BJ (cell line): ENCODE measurements at regions not wholly inside any gene's neighbourhood (a gene's known extent, or its start where the extent isn't known, plus 50 kb on each side); places are given as distances from the start of the nearest gene placed in this dataset.

Experiments
- CTCF ChIA-PET: fragments of 350-600 bp; formaldehyde crosslinking; extraction: SDS; loops from one replicate; lab custom pipeline; 2021; ENCODE audit warnings: antibody characterized with exemption, inconsistent platforms; lab: Yijun Ruan, JAX
- POLR2A ChIA-PET: fragments of 300-600 bp; sonication (Branson Sonifier 250); formaldehyde crosslinking; extraction: SDS; loops from one replicate; lab custom pipeline; 2021; ENCODE audit warnings: antibody characterized with exemption; lab: Charles Lee
- DNase-seq: peaks from one replicate; pipeline ENCODE4 v3.0.0-alpha.2; 2011; ENCODE audit warnings: low read depth
- H3K27me3 ChIP-seq: 2 replicates; pipeline ENCODE4 v1.6.0; 2011; ENCODE audit warnings: low read length; ENCODE audit not compliant: control insufficient read depth, insufficient read depth
- H3K36me3 ChIP-seq: 2 replicates; pipeline ENCODE4 v1.5.1; 2011; ENCODE audit warnings: low read length; ENCODE audit not compliant: control insufficient read depth, insufficient read depth
- H3K4me3 ChIP-seq: 2 replicates; pipeline ENCODE4 v1.5.1; 2011; ENCODE audit warnings: low read depth, mild to moderate bottlenecking, control low read depth, low read length
- CTCF ChIP-seq: IDR thresholded peaks from 2 replicates; pipeline ENCODE4 v1.5.1; 2011; ENCODE audit warnings: low read depth, mild to moderate bottlenecking, control low read depth, inconsistent platforms, low read length, moderate library complexity; ENCODE audit not compliant: insufficient read depth

DNA sequence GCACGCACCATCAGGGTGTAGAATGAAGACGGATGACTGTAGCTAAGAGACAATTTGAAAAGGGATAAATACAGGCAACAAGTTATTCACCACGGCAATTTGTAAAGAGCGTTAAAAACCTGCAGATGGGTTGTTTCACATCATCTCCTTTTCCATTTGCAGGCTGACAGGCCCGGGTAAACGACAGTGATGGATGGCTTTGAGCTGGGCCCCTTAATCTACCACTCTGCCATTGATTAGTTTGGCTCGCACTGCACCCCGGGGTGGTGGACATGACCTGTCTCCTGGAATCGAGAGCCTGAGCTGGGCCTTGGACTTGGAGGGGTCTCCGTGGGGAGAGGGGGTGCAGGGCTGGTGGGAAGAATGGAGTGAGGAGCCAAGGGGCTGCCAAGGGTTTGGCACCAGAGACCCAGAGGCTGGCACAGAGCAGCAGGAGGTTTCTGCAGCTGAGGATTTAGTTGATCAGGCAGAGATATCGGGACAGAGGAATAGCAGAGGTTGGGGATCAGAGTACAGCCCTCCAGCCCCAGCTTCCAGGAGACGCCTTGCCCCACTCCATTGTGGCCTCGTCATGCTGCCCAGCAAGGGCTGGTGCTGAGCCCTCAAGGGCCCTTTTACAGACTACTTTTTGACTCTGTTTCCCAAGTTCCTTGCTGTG, 110.6 kb upstream of the NECTIN1 start:
- Histone ChIP-seq H3K4me3 (no peak overlapping the region), H3K27me3 (no peaks in the 10 kb centered on the region), H3K36me3 (no peaks in the 10 kb centered on the region)
- POLR2A ChIA-PET = no interaction called here
- DNase-seq = no peak
- CTCF ChIA-PET = no interaction called here
- no peak for TF ChIP-seq CTCF

DNA sequence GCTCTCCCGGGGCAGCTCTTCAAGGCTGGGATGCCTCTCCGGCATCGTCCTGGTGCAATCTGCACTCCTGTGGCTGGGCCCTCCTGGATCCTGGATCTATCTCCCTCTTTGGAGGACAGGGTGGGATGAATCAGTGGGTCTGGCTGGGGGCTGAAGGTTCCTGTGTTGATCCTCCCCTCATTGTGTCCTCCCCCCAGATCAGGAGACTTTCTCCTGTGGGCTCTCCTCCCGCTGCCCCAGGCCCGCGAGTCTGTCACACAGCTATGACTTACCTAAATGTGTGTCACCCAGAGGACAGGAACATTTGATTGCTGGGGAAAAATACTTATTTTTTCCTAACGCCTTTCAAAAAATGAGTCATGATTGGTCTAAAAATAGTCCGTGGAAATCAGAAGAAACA, 106.8 kb upstream of the NECTIN1 start:
- Histone ChIP-seq H3K36me3 (no peaks in the 10 kb centered on the region), H3K27me3 (no peaks in the 10 kb centered on the region; the same call in 1 of the 2 replicates), H3K4me3 (no peak overlapping the region)
- ChIA-PET POLR2A (no interaction called here), CTCF (interaction anchor here (1.7 kb wide), 1 partner anchor 21 kb away, joined by 4 read pairs; no protein-coding TSS in a partner anchor)
- TF ChIP-seq CTCF = no peak
- DNase-seq = no peak

- Histone ChIP-seq H3K36me3 (no peaks in the 10 kb centered on the region), H3K27me3 (no peaks in the 10 kb centered on the region; the same call in 1 of the 2 replicates), H3K4me3 (no peak overlapping the region)
- ChIA-PET POLR2A (no interaction called here), CTCF (no interaction called here)
- no peak for DNase-seq
- TF ChIP-seq CTCF = no peak
Measured at GRCh38 chr11:119832202-119832935, 103.4 kb upstream of the NECTIN1 start.

DNA sequence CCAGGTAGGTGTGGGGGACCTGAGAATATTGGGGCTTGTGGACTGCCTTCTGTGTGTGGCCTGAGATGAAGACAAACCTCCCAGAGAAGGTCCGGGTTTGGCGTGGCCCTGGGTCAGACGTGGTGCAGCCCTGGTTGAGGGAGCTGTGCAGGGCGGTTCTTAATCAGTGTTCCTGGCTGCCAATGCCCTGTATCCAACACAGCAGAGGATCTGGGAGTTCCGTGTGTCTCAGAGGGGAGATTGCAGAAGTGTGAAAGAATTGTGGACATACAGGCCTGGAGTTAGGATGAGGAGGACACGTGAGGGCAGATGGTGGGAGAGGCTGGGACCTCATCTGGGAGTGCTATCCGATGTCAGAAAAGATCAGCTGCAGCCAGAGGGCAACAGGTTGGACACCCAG, 102.0 kb upstream of the NECTIN1 start:
- H3K36me3 ChIP-seq = no peaks in the 10 kb centered on the region
- CTCF ChIA-PET = no interaction called here
- H3K4me3 ChIP-seq = no peak overlapping the region
- POLR2A ChIA-PET = no interaction called here
- DNase-seq = no peak
- TF ChIP-seq CTCF = no peak
- H3K27me3 ChIP-seq = no peaks in the 10 kb centered on the region; the same call in none of the 2 replicates

- POLR2A ChIA-PET = no interaction called here
- DNase-seq = no peak
- TF ChIP-seq CTCF = no peak
- Histone ChIP-seq H3K27me3 (no peaks in the 10 kb centered on the region; the same call in none of the 2 replicates), H3K4me3 (no peak overlapping the region), H3K36me3 (no peaks in the 10 kb centered on the region)
- CTCF ChIA-PET = interaction anchor here (1.0 kb wide), 1 partner anchor 10 kb away, joined by 3 read pairs; no protein-coding TSS in a partner anchor
Measured at GRCh38 chr11:119830400-119830799, 101.4 kb upstream of the NECTIN1 start.
